Sigmoid colon (tissue), 6 donors: ENCODE measurements at regions not wholly inside any gene's neighbourhood (a gene's known extent, or its start where the extent isn't known, plus 50 kb on each side); places are given as distances from the start of the nearest gene placed in this dataset.

Experiments used
- DNase-seq: peaks from one replicate; pipeline ENCODE4 v3.0.0-alpha.2; 2019
- H3K27ac ChIP-seq, 4 donors: fragments of 200-600 bp; sonication (generic); one replicate each; pipeline ENCODE4 v1.5.1; 2016 to 2019; ENCODE audit warnings: mild to moderate bottlenecking in 1 of 4
- H3K27me3 ChIP-seq, 3 donors: fragments of 200-600 bp; sonication (generic); one replicate each; pipeline ENCODE4 v1.5.1; 2019; ENCODE audit warnings: mild to moderate bottlenecking in 1 of 3
- H3K36me3 ChIP-seq, 4 donors: fragments of 200-600 bp; sonication (generic); one replicate each; pipeline ENCODE4 v1.5.1; 2016 to 2019
- H3K4me1 ChIP-seq, 4 donors: fragments of 200-600 bp; sonication (generic); one replicate each; pipeline ENCODE4 v1.5.1; 2017 to 2019
- H3K4me3 ChIP-seq, 4 donors: fragments of 200-600 bp; sonication (generic); one replicate each; pipeline ENCODE4 v1.5.1; 2017 to 2019; ENCODE audit warnings: mild to moderate bottlenecking in 2 of 4, moderate library complexity in 1 of 4
- H3K9me3 ChIP-seq, 4 donors: fragments of 200-600 bp in 3 of 4; sonication (generic) in 3 of 4; one replicate each; pipeline versions ENCODE4 v1.5.1 to v1.6.1; 2013 to 2019
- CTCF ChIP-seq, 4 experiments: fragments of 450-650 bp in 3 of 4; fragments of 200-600 bp in 1 of 4; IDR thresholded peaks; one replicate each; pipeline ENCODE4 v1.5.1; 2016 to 2019; ENCODE audit warnings: antibody characterized with exemption in 4 of 4, mild to moderate bottlenecking in 3 of 4, moderate library complexity in 2 of 4
- EP300 ChIP-seq, 4 donors: sonication (generic); formaldehyde crosslinking; IDR thresholded peaks; one replicate each; pipeline ENCODE4 v1.6.1; 2017; ENCODE audit warnings: antibody characterized with exemption in 4 of 4
- POLR2A ChIP-seq, 2 donors: fragments of 450-650 bp; IDR thresholded peaks; one replicate each; pipeline ENCODE4 v1.6.1; 2016; ENCODE audit warnings: antibody characterized with exemption in 2 of 2, mild to moderate bottlenecking in 2 of 2, moderate library complexity in 2 of 2
- POLR2AphosphoS5 ChIP-seq, 4 donors: sonication (generic); formaldehyde crosslinking; IDR thresholded peaks; one replicate each; pipeline ENCODE4 v1.6.1; 2017; ENCODE audit warnings: antibody characterized with exemption in 4 of 4
- WGBS, 2 donors: extraction: QIAGEN DNeasy Blood & Tissue Kit; methylation state at CpG; one replicate each; pipeline ENCODE4 v1.1.7; 2013; 5-methylcytosine and 5-hydroxymethylcytosine counted together
- intact Hi-C: fragments of 100-400 bp; cut with DNase I; formaldehyde crosslinking; loops from one replicate; pipeline ENCODE4 v1.15.1; 2023
- donor health status: healthy with polysubstance abuse.
- donor health status: healthy.

- H3K4me1 ChIP-seq: no peaks in the 10 kb centered on the region
- no peak for DNase-seq
- H3K9me3 ChIP-seq: no peaks in the 10 kb centered on the region
- no peaks in the 10 kb centered on the region for H3K36me3 ChIP-seq
- no peaks in the 10 kb centered on the region for H3K27me3 ChIP-seq
- no peak overlapping the region for H3K4me3 ChIP-seq
- intact Hi-C loops: no loop called here
- 75 to 93% methylated on average over 1 of the region's 1 CpG for WGBS, 2 donors
- no peak overlapping the region for H3K27ac ChIP-seq
- TF ChIP-seq POLR2AphosphoS5 (IDR thresholded peaks at IDR 0.05) (no peak), CTCF (IDR thresholded peaks at IDR 0.05) (no peak), POLR2A (IDR thresholded peaks at IDR 0.05) (no peak), EP300 (IDR thresholded peaks at IDR 0.05) (no peak)
These were observed 53.0 kb upstream of the HGF start for GRCh38 chr7:81822811-81823210.

- no peak for DNase-seq
- TF ChIP-seq CTCF (IDR thresholded peaks at IDR 0.05): no peak
- no peak for TF ChIP-seq EP300 (IDR thresholded peaks at IDR 0.05)
- TF ChIP-seq POLR2AphosphoS5 (IDR thresholded peaks at IDR 0.05): no peak
- no peak for TF ChIP-seq POLR2A (IDR thresholded peaks at IDR 0.05)
- H3K9me3 ChIP-seq: no peaks in the 10 kb centered on the region
- H3K4me3 ChIP-seq: no peak overlapping the region
- no peaks in the 10 kb centered on the region for H3K27me3 ChIP-seq
- intact Hi-C loops: no loop called here
- 15 to 48% methylated on average over 1 of the region's 1 CpG for WGBS, 2 donors
- H3K4me1 ChIP-seq: no peaks in the 10 kb centered on the region
- no peaks in the 10 kb centered on the region for H3K36me3 ChIP-seq
- no peak overlapping the region for H3K27ac ChIP-seq
These were observed 50.0 kb upstream of the HGF start for GRCh38 chr7:81819861-81820260.
